ENCODE measurements at regions not wholly inside any gene's neighbourhood (a gene's known extent, or its start where the extent isn't known, plus 50 kb on each side); places are given as distances from the start of the nearest gene placed in this dataset.

DNA sequence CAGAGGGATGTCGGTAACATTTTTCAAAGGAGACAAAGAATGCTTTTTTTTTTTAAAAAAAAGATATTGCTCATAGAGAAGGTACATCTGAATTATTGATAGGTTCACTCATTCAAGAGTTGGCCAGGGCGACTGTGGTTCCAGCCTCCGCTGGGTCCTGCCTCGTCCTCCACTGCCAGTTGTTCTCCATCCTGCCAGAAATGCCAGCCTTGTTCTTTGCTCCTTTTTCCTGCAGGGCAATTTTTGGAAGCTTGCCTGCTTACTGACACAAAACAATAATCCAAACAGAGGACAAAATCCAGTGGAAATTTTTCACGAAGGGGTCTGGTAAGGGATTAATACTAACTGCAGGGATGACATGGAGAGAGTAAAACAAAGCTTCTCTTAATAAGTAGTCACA is 1113.0 kb downstream of the CBLN2 start:
- no peaks in the 10 kb centered on the region for H3K9me3 ChIP-seq (replicated peaks in 1 of 2; ENCODE audit: control insufficient read depth in 1 of 2, insufficient read depth in 1 of 2, low read length in 2 of 2)
- H3K9ac ChIP-seq (ENCODE audit: insufficient read depth, low read length, poor library complexity, severe bottlenecking) = no peak overlapping the region
- intact Hi-C loops (cut with micrococcal nuclease) = no loop called here
- Mint-ChIP-seq H3K4me3 (no peak overlapping the region), H3K27me3 (ENCODE audit: low read depth in 3 of 3) (no peaks in the 10 kb centered on the region), H3K36me3 (no peaks in the 10 kb centered on the region), H3K9me3 (peaks cover 0 to 3% (median 0%) of the 10 kb centered on the region in 7 donors), H3K27ac (no peak overlapping the region), H3K4me1 (no peaks in the 10 kb centered on the region)
- no peak overlapping the region for H2AFZ ChIP-seq (ENCODE audit: insufficient read depth, low read depth, low read length, poor library complexity, severe bottlenecking)
- H3K36me3 ChIP-seq (replicated peaks in 1 of 2; ENCODE audit: control insufficient read depth in 1 of 2, insufficient read depth in 2 of 2, low read length in 2 of 2) = no peaks in the 10 kb centered on the region
- no peak overlapping the region for H3K4me3 ChIP-seq (replicated peaks in 1 of 3; ENCODE audit: low read depth in 2 of 3, low read length in 3 of 3)
- H3K4me2 ChIP-seq (replicated peaks; ENCODE audit: extremely low read depth, low read length, poor library complexity, severe bottlenecking) = no peak overlapping the region
- H3K27ac ChIP-seq (ENCODE audit: low read depth in 1 of 2, low read length in 2 of 2) = no peak overlapping the region
- TF ChIP-seq, protein P1, sequence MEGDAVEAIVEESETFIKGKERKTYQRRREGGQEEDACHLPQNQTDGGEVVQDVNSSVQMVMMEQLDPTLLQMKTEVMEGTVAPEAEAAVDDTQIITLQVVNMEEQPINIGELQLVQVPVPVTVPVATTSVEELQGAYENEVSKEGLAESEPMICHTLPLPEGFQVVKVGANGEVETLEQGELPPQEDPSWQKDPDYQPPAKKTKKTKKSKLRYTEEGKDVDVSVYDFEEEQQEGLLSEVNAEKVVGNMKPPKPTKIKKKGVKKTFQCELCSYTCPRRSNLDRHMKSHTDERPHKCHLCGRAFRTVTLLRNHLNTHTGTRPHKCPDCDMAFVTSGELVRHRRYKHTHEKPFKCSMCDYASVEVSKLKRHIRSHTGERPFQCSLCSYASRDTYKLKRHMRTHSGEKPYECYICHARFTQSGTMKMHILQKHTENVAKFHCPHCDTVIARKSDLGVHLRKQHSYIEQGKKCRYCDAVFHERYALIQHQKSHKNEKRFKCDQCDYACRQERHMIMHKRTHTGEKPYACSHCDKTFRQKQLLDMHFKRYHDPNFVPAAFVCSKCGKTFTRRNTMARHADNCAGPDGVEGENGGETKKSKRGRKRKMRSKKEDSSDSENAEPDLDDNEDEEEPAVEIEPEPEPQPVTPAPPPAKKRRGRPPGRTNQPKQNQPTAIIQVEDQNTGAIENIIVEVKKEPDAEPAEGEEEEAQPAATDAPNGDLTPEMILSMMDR (IDR thresholded peaks at IDR 0.05) = no peak
- DNase-seq = no peak
- 88% methylated on average over 3 of the region's 5 CpGs for WGBS (ENCODE audit: insufficient coverage)
- H4K20me1 ChIP-seq (ENCODE audit: insufficient read depth, low read length) = no peaks in the 10 kb centered on the region
- H3K27me3 ChIP-seq (ENCODE audit: control insufficient read depth in 2 of 2, insufficient read depth in 2 of 2, low read length in 2 of 2) = no peaks in the 10 kb centered on the region
- no peaks in the 10 kb centered on the region for H3K4me1 ChIP-seq (ENCODE audit: control insufficient read depth in 1 of 2, insufficient read depth in 2 of 2, low read length in 2 of 2)
- no peaks in the 10 kb centered on the region for H3K79me2 ChIP-seq (ENCODE audit: insufficient read depth, low read length)

DNA sequence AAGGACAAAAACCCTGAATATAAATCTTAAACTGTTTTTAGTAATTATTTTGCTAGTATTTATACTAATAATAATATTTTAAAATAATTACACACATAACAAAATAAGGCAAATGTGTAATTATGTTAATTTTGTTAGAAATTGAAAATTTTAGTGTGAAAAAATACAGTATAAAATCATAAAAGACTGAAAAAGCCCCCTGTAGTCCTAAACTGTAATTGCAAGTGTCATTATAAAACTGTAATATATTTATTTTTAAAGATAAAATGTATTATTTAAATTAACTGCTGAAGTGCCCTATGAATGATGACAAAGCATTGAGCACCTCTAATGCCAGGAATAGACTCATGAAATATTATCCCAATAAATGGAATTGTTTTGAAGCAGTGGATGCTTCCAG is 1117.7 kb downstream of the CBLN2 start:
- no peak for DNase-seq
- Histone ChIP-seq H3K4me3 (replicated peaks in 1 of 3; ENCODE audit: low read depth in 2 of 3, low read length in 3 of 3) (no peak overlapping the region), H3K27me3 (ENCODE audit: control insufficient read depth in 2 of 2, insufficient read depth in 2 of 2, low read length in 2 of 2) (no peaks in the 10 kb centered on the region), H3K4me2 (replicated peaks; ENCODE audit: extremely low read depth, low read length, poor library complexity, severe bottlenecking) (no peak overlapping the region), H2AFZ (ENCODE audit: insufficient read depth, low read depth, low read length, poor library complexity, severe bottlenecking) (no peak overlapping the region), H4K20me1 (ENCODE audit: insufficient read depth, low read length) (no peaks in the 10 kb centered on the region), H3K9ac (ENCODE audit: insufficient read depth, low read length, poor library complexity, severe bottlenecking) (no peak overlapping the region), H3K4me1 (ENCODE audit: control insufficient read depth in 1 of 2, insufficient read depth in 2 of 2, low read length in 2 of 2) (no peaks in the 10 kb centered on the region), H3K79me2 (ENCODE audit: insufficient read depth, low read length) (no peaks in the 10 kb centered on the region), H3K27ac (ENCODE audit: low read depth in 1 of 2, low read length in 2 of 2) (no peak overlapping the region), H3K36me3 (replicated peaks in 1 of 2; ENCODE audit: control insufficient read depth in 1 of 2, insufficient read depth in 2 of 2, low read length in 2 of 2) (no peaks in the 10 kb centered on the region), H3K9me3 (replicated peaks in 1 of 2; ENCODE audit: control insufficient read depth in 1 of 2, insufficient read depth in 1 of 2, low read length in 2 of 2) (no peaks in the 10 kb centered on the region)
- H3K36me3 Mint-ChIP-seq = no peaks in the 10 kb centered on the region
- H3K9me3 Mint-ChIP-seq = peaks cover 0 to 7% (median 2%) of the 10 kb centered on the region in 7 donors
- intact Hi-C loops (cut with micrococcal nuclease) = no loop called here
- no peaks in the 10 kb centered on the region for H3K4me1 Mint-ChIP-seq
- TF ChIP-seq, protein P1 (IDR thresholded peaks at IDR 0.05) = peak; percentile 10
- no peaks in the 10 kb centered on the region for H3K27me3 Mint-ChIP-seq (ENCODE audit: low read depth in 3 of 3)
- no peak overlapping the region for H3K27ac Mint-ChIP-seq
- H3K4me3 Mint-ChIP-seq = no peak overlapping the region

All from CD14-positive monocyte (primary cell).